A549 (cell line): ENCODE measurements at regions not wholly inside any gene's neighbourhood (a gene's known extent, or its start where the extent isn't known, plus 50 kb on each side); places are given as distances from the start of the nearest gene placed in this dataset.

Experiments used
- ATAC-seq, 2 experiments: fragments of 200-7000 bp in 1 of 2; fragments of >200 bp in 1 of 2; cut with Nextera tagmentation in 1 of 2; cut with Tn5 transposase in 1 of 2; 3 replicates each; pipeline versions ENCODE4 v1.8.0 to v1.9.1; 2018 to 2020; ENCODE audit warnings: mild to moderate bottlenecking in 1 of 2, moderate library complexity in 1 of 2
- CTCF ChIA-PET: fragments of 300-600 bp; sonication (Branson Sonifier 250); formaldehyde crosslinking; extraction: SDS; loops from one replicate; lab custom pipeline; 2021; ENCODE audit warnings: antibody characterized with exemption, inconsistent platforms; lab: Yijun Ruan, JAX
- POLR2A ChIA-PET: fragments of 350-600 bp; formaldehyde crosslinking; extraction: SDS; loops from one replicate; lab custom pipeline; 2021; ENCODE audit warnings: antibody characterized with exemption, inconsistent platforms; lab: Yijun Ruan, JAX
- DNase-seq, 2 experiments: peaks; one replicate each; pipeline versions ENCODE4 v3.0.0 to v3.0.0-alpha.2; 2011 to 2016; ENCODE audit warnings: low read depth in 1 of 2, low spot score in 1 of 2
- FAIRE-seq: peaks from 2 replicates; lab custom pipeline; 2011; peaks lifted over from hg19 to GRCh38; lab: Jason Lieb, UNC
- H3K27ac ChIP-seq, 2 experiments: fragments of >200 bp; sonication (Bioruptor Twin); formaldehyde crosslinking; 3 replicates each; pipeline ENCODE4 v1.5.1; 2016 to 2017
- H3K4me1 ChIP-seq: fragments of >200 bp; sonication (Bioruptor Twin); formaldehyde crosslinking; 3 replicates; pipeline ENCODE4 v1.6.1; 2016
- H3K4me2 ChIP-seq: fragments of >200 bp; sonication (Bioruptor Twin); formaldehyde crosslinking; 3 replicates; pipeline ENCODE4 v1.6.1; 2016
- H3K4me3 ChIP-seq: fragments of >200 bp; sonication (Bioruptor Twin); formaldehyde crosslinking; 3 replicates; pipeline ENCODE4 v1.5.1; 2016
- H3K9me3 ChIP-seq: fragments of >200 bp; sonication (Bioruptor Twin); formaldehyde crosslinking; 3 replicates; pipeline ENCODE4 v1.6.1; 2016
- CBX2 ChIP-seq: fragments of 200-600 bp; sonication (generic); IDR thresholded peaks from 2 replicates; pipeline ENCODE4 v1.6.1; 2016; ENCODE audit warnings: low read depth, mild to moderate bottlenecking, borderline replicate concordance
- CBX8 ChIP-seq: fragments of 200-600 bp; sonication (generic); IDR thresholded peaks from 2 replicates; pipeline ENCODE4 v1.6.1; 2016
- CEBPB ChIP-seq, 2 experiments: fragments of >200 bp in 1 of 2; sonication (Bioruptor Twin) in 1 of 2; formaldehyde crosslinking in 1 of 2; IDR thresholded peaks; 2 replicates each; pipeline ENCODE4 v1.6.1; 2012 to 2016
- CHD2 ChIP-seq: fragments of 150-350 bp; IDR thresholded peaks from 2 replicates; pipeline ENCODE4 v1.6.1; 2014; ENCODE audit warnings: low read length; ENCODE audit not compliant: partially characterized antibody
- JUN ChIP-seq, 2 experiments: fragments of >200 bp; sonication (Bioruptor Twin); formaldehyde crosslinking; IDR thresholded peaks; 2 replicates in 1 of 2; 3 replicates in 1 of 2; pipeline ENCODE4 v1.6.1; 2016 to 2017
- KDM1A ChIP-seq: fragments of 200-600 bp; sonication (generic); IDR thresholded peaks from 2 replicates; pipeline ENCODE4 v1.6.1; 2016; ENCODE audit warnings: low read depth, mild to moderate bottlenecking
- MYC ChIP-seq: IDR thresholded peaks from 2 replicates; pipeline ENCODE4 v1.6.1; 2012; ENCODE audit warnings: mild to moderate bottlenecking, inconsistent platforms, low read length, improper control_type of control experiment, borderline replicate concordance
- NR3C1 ChIP-seq: fragments of >200 bp; sonication (Bioruptor Twin); formaldehyde crosslinking; IDR thresholded peaks from 3 replicates; pipeline ENCODE4 v1.6.1; 2017
- RARB ChIP-seq: fragments of 250-450 bp; sonication (Bioruptor Pico); IDR thresholded peaks from 2 replicates; pipeline ENCODE4 v1.8.0; 2021; ENCODE audit warnings: mild to moderate bottlenecking, moderate library complexity
- RCOR1 ChIP-seq: fragments of 150-350 bp; IDR thresholded peaks from 2 replicates; pipeline ENCODE4 v1.6.1; 2014; ENCODE audit warnings: antibody characterized with exemption, low read length, low read depth
- RFX5 ChIP-seq: fragments of 450-650 bp; IDR thresholded peaks from 2 replicates; pipeline ENCODE4 v1.7.1; 2014; ENCODE audit warnings: antibody characterized with exemption, mild to moderate bottlenecking, moderate library complexity
- WGBS: methylation state at CpG from one replicate; pipeline ENCODE4 v1.1.6; 2017; ENCODE audit errors: missing lambda C conversion rate; 5-methylcytosine and 5-hydroxymethylcytosine counted together
- TF ChIP-seq, protein P1 (sequence below): IDR thresholded peaks from 2 replicates; pipeline ENCODE4 v1.6.1; 2012
- TF ChIP-seq, protein P2 (sequence below): fragments of 450-650 bp; IDR thresholded peaks from 2 replicates; pipeline ENCODE4 v1.6.1; 2014; ENCODE audit warnings: antibody characterized with exemption
- TF ChIP-seq, protein P3 (sequence below): fragments of 200-600 bp; sonication (generic); IDR thresholded peaks from 2 replicates; pipeline ENCODE4 v1.6.1; 2016; ENCODE audit warnings: antibody characterized with exemption, mild to moderate bottlenecking, moderate library complexity
- TF ChIP-seq, protein P4 (sequence below): IDR thresholded peaks from 2 replicates; pipeline ENCODE4 v1.6.1; 2012
- TF ChIP-seq, protein P5 (sequence below): fragments of 250-450 bp; sonication (Bioruptor Pico); IDR thresholded peaks from 2 replicates; pipeline ENCODE4 v1.5.0; 2021; ENCODE audit warnings: mild to moderate bottlenecking, moderate library complexity, borderline replicate concordance

DNA sequence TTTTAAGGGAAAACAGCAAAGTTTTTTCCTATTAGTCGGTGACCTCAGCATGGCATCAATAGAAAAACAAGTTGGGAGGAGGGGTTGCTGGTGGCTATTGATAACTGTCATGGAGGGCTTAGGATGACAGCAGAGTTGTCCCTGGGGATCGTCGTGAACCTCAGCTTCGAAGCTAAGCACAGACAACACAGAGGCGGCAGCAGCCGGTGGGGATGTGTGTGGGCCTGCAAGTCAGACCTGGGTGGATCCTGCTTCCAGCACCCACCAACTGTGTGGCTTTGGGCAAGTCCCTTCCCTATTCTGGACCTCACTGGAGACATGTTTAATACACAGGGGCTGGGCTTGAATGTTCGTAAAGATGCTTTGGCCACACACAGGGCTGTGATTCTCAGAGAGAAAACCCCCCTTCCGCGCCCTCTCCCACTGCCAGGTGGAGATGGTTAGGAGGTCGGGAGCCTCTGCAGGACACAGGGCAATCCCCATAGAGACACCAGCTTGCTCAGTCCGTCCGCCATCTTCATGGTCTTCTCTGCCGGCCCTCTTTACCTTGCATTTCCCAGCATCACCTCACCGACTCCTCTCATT is 83.1 kb upstream of the TOX2 start:
- peaks cover 6% of the 10 kb centered on the region; the same call in 1 of the 3 replicates for H3K9me3 ChIP-seq
- FAIRE-seq (no peak), DNase-seq (no peak), ATAC-seq (no peak; a peak in 1 of 6 replicates)
- ChIA-PET CTCF (no interaction called here), POLR2A (no interaction called here)
- no peaks in the 10 kb centered on the region for H3K4me1 ChIP-seq
- no peak overlapping the region for H3K4me3 ChIP-seq
- WGBS, result 62% methylated on average over 14 of the region's 14 CpGs
- H3K4me2 ChIP-seq, result no peak overlapping the region
- TF ChIP-seq RFX5 (no peak), MYC (no peak), RCOR1 (no peak), JUN (IDR thresholded peaks at IDR 0.05) (no peak), CBX2 (no peak), KDM1A (no peak)
- TF ChIP-seq, protein P1, sequence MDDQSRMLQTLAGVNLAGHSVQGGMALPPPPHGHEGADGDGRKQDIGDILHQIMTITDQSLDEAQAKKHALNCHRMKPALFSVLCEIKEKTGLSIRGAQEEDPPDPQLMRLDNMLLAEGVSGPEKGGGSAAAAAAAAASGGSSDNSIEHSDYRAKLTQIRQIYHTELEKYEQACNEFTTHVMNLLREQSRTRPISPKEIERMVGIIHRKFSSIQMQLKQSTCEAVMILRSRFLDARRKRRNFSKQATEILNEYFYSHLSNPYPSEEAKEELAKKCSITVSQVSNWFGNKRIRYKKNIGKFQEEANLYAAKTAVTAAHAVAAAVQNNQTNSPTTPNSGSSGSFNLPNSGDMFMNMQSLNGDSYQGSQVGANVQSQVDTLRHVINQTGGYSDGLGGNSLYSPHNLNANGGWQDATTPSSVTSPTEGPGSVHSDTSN, result no peak
- H3K27ac ChIP-seq, result no peak overlapping the region

DNA sequence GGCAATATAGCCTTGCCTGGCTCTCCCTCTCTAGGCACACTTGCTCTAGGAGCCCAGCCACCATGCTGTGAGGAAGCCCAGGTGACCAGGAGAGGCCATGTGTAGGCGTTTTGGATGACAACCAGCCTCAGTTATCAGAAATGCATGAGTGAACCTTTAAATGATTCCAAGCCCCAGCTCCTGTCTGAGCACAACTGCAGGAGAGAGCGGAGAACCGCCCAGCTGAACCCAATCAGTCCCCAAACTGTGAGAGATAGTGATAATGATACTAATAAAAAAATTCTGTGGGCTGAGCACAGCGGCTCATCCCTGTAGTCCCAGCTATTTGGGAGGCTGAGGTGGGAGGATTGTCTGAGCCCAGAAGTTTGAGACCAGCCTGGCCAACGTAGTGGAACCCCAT is 83.8 kb upstream of the TOX2 start:
- no peak for FAIRE-seq
- Histone ChIP-seq H3K4me1 (no peaks in the 10 kb centered on the region), H3K4me3 (no peak overlapping the region), H3K9me3 (peaks cover 6% of the 10 kb centered on the region; the same call in 1 of the 3 replicates), H3K27ac (no peak overlapping the region), H3K4me2 (no peak overlapping the region)
- CTCF ChIA-PET, result interaction anchor here (0.6 to 2.4 kb wide), 3 partner anchors 9 to 330 kb away, joined by 3 to 9 read pairs (median 3); no protein-coding TSS in a partner anchor
- no peak for DNase-seq
- POLR2A ChIA-PET, result no interaction called here
- ATAC-seq, result no peak
- no peak for TF ChIP-seq NR3C1
- TF ChIP-seq, protein P2, sequence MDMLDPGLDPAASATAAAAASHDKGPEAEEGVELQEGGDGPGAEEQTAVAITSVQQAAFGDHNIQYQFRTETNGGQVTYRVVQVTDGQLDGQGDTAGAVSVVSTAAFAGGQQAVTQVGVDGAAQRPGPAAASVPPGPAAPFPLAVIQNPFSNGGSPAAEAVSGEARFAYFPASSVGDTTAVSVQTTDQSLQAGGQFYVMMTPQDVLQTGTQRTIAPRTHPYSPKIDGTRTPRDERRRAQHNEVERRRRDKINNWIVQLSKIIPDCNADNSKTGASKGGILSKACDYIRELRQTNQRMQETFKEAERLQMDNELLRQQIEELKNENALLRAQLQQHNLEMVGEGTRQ, result no peak
- no peak for TF ChIP-seq CBX8
- no peak for TF ChIP-seq RCOR1
- no peak for TF ChIP-seq RARB (CRISPR knock-in tag)
- TF ChIP-seq, protein P3, sequence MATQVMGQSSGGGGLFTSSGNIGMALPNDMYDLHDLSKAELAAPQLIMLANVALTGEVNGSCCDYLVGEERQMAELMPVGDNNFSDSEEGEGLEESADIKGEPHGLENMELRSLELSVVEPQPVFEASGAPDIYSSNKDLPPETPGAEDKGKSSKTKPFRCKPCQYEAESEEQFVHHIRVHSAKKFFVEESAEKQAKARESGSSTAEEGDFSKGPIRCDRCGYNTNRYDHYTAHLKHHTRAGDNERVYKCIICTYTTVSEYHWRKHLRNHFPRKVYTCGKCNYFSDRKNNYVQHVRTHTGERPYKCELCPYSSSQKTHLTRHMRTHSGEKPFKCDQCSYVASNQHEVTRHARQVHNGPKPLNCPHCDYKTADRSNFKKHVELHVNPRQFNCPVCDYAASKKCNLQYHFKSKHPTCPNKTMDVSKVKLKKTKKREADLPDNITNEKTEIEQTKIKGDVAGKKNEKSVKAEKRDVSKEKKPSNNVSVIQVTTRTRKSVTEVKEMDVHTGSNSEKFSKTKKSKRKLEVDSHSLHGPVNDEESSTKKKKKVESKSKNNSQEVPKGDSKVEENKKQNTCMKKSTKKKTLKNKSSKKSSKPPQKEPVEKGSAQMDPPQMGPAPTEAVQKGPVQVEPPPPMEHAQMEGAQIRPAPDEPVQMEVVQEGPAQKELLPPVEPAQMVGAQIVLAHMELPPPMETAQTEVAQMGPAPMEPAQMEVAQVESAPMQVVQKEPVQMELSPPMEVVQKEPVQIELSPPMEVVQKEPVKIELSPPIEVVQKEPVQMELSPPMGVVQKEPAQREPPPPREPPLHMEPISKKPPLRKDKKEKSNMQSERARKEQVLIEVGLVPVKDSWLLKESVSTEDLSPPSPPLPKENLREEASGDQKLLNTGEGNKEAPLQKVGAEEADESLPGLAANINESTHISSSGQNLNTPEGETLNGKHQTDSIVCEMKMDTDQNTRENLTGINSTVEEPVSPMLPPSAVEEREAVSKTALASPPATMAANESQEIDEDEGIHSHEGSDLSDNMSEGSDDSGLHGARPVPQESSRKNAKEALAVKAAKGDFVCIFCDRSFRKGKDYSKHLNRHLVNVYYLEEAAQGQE, result no peak
- TF ChIP-seq, protein P4, sequence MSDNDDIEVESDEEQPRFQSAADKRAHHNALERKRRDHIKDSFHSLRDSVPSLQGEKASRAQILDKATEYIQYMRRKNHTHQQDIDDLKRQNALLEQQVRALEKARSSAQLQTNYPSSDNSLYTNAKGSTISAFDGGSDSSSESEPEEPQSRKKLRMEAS, result no peak
- TF ChIP-seq CEBPB (IDR thresholded peaks at IDR 0.05), result no peak
- no peak for TF ChIP-seq CHD2
- TF ChIP-seq, protein P5, sequence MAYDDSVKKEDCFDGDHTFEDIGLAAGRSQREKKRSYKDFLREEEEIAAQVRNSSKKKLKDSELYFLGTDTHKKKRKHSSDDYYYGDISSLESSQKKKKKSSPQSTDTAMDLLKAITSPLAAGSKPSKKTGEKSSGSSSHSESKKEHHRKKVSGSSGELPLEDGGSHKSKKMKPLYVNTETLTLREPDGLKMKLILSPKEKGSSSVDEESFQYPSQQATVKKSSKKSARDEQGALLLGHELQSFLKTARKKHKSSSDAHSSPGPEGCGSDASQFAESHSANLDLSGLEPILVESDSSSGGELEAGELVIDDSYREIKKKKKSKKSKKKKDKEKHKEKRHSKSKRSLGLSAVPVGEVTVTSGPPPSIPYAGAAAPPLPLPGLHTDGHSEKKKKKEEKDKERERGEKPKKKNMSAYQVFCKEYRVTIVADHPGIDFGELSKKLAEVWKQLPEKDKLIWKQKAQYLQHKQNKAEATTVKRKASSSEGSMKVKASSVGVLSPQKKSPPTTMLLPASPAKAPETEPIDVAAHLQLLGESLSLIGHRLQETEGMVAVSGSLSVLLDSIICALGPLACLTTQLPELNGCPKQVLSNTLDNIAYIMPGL (CRISPR knock-in tag), result no peak
- WGBS, result 29% methylated on average over 5 of the region's 5 CpGs
